GM21576 (cell line): ENCODE measurements at regions not wholly inside any gene's neighbourhood (a gene's known extent, or its start where the extent isn't known, plus 50 kb on each side); places are given as distances from the start of the nearest gene placed in this dataset.

Experiments
- ATAC-seq: cut with Tn5 transposase; IDR thresholded peaks from one replicate; pipeline ENCODE4 v1.9.1; 2021; ENCODE audit warnings: mild to moderate bottlenecking, moderate library complexity; ENCODE audit not compliant: unreplicated experiment

DNA sequence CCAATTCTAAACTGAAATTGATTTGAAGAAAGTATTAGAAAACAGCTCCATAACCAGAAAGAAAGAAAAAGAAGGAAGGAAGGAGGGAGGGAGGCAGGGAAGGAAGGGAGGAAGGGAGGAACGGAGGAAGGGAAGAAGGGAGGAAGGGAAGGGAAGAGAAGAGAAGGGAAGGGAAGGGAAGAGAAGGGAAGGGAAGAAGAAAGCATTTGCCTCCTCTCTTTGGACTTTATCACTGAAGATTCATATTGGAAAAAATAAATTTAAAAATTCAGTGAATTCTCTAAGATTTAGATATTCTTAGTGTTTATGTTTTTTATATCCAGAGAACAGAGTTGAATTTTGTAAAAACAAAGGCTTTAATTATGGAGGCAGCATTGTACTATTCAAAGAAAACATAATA lies 68.5 kb upstream of the NXT1 start:
- ATAC-seq, result no peak

DNA sequence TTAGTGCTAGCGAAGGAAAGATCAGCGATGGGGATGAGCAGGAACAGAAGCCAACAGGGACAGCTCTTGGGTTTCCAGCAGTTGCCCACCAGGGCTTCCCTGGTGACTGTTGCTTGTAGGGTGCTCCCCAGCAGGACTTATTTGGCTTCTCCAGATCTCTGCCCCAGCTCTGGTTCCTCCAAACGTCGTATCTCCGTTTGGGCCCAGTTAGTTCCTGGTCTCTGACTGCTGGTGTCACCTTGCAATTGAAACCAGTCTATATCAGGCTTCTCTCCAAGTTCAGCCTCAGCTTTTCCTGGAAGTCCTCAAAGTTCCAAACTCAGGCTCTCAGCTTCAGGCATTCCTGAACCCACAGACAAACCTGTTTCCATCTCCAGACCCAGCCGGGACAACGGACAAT lies 70.8 kb upstream of the NXT1 start:
- ATAC-seq, result no peak

DNA sequence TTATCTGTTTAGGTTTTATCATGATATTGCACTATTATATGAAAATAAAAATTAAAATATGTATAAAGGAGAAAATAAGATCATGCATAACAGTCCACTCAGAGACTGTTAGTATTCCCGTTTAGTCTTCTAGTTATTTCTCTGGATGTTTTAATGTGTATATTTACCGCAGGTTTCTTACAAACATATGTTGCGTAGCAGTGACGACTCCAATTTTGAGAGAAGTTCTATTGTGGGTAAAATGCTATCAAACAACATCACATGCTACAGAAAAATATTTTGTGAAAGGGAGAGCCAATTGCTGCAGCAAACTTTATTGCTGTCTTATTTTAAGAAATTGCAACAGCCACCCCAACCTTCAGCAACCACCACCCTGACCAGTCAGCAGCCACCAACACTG lies 72.4 kb upstream of the NXT1 start:
- no peak for ATAC-seq

DNA sequence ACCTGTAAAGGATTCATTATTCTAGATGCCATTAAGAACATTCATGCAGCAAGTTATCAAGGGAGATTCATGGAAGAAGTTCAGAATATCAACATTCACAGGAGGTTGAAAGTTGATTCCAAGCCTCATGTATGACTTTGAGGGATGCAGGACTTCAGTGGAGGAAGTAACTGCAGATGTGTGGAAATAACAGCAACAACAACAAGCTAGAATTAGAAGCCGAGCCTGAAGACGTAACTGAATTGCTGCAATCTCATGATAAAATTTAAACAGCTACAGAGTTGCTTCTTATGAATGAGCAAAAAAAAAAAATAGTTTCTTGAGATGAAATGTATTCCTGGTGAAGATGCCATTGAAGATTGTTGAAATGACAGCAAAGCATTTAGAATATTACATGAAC lies 73.3 kb upstream of the NXT1 start:
- ATAC-seq, result no peak

DNA sequence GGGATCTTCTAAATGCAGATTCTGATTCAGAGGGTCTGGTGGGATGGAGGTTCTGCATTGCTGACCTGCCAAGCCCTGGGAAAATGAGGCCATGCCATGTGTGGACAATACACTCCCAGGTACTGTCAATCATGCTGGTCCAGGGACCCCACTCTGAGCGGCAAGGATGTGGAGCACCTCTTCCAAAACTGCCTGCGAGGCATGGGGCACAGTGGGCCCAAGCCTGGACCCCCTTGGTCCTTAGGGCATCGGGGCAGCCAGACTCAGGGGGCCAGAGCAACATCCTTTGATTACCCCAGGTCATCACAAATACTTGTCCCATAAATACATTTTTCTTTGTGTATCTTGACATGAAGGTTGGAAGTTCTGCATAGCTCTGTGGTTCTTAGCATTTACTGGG lies 76.8 kb upstream of the NXT1 start:
- no peak for ATAC-seq

DNA sequence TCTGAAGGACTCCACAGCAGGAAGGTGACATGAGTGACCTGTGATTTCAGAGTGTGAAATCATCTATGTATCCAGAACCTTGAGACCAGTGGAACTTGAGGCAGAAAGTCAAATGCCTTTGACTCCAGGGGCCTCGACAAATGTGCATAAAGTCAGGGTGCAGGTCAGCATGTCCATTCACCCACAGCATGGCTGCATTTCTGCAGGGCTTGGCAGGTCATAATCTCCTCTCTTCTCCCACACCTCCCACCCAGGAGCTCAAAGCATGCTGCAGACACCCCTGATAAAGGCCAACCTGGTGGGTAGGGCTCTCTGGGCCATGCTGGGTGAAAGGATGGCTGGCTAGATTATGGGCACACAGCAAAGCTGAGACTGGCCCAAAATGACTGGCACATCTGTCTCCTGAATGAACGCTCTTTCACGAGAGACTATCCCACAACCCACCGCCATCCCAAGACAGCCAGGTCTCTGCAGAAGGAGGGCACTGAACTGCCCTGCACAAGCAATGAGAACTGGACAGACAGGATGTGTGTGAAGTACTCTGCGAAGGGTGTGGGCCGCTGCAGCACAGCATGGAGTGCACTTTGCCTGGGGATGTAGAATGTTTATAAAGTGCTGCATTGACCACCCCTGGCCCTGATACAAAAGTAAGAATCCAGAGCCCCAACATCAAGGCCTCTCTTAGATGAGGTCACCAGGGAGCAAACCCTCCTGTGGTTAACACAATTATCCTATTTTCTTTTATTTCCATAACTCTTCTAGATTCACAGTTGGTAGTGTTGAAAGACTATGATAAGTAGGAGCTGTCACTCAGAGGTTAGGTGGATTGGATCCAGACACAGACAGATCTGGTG lies 78.2 kb upstream of the NXT1 start:
- ATAC-seq, result no peak

DNA sequence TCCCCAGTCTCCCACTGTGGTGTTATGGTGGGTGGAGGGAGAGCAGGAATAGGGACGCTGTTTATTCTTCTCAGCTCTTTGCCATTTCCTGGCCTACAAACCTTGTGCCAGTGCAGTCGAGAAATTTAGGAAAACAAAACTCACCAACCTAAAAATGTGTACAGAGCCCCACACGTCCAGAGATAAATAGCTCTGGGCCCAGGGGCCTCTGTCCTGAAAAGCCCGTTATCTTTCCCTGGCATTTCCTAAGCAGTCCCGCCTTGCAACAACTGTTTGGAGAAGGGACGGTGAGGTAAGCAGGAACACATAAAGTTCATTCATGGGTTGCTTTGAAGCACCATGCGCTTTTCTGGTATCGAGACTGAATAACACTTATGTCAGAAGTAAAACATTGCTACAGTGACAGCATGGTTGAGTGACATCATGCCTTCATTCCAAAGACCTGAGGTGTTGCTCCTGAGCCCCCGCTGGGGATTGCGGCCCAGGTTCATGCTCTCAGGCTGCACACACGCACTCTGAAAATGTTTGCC lies 80.1 kb upstream of the NXT1 start:
- no peak for ATAC-seq

DNA sequence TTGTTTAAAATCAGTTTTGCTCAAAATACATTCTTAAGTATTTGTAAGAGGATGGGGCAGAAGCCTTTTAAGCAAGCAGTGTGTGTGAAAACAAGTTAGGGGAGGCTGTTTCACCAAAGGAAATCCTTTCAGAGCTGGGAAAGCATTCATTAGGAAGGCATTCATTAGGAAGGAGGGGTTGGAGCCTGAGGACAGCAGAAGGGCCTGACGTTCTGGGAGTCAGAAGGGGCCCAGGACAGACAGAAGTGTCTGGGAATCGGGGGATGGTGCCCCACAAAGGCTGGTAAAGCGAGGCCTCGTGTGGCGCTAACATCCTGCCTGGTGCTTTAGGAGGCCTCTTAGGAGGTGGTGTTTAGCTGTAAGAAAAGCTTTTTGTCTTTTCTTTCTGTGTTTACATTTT lies 80.6 kb upstream of the NXT1 start:
- ATAC-seq, result no peak

DNA sequence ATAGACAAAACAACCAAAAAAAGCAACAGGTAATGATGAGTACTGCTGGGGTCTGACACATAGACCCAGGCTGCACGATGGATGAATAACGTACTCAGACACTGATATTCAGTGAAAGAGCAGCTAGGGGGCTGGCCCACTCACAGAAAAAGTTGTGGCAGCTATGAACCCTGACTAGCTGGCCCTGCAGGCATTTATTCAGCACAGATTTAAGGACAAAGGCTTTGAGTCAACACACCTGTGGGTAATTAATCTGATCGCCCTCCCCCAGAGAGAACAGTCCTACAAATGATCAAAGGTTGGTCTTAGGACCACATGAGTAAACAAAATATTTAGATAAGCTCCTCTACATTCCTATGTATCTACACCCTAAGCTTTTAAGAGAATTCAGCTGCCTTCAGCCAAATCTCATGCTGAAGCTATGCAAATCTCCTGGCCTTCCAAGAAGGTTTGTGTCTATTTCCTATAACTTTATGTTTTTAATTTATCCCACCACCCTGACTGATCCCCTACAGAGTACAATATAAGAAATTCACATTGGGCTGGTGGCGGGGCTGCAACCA lies 81.7 kb upstream of the NXT1 start:
- no peak for ATAC-seq

DNA sequence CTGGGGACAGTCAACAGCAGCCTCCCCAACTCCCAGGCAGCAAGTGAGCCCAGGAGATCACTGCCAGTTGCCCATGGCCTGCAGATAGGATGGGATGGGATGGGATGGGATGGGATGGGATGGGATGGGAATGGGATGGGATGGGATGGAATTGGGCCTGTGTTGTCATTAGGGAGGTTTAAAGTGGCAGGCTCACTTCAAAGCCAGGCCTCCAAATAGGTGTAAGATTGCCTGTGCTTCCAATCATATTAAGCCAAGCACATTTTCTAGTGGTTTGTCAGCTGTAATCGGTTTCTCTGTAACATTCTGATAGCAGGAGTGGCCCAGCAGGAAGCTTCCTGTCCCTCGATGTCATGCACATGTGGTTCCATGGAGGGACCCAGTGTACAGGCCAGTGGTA lies 82.7 kb upstream of the NXT1 start:
- no peak for ATAC-seq

DNA sequence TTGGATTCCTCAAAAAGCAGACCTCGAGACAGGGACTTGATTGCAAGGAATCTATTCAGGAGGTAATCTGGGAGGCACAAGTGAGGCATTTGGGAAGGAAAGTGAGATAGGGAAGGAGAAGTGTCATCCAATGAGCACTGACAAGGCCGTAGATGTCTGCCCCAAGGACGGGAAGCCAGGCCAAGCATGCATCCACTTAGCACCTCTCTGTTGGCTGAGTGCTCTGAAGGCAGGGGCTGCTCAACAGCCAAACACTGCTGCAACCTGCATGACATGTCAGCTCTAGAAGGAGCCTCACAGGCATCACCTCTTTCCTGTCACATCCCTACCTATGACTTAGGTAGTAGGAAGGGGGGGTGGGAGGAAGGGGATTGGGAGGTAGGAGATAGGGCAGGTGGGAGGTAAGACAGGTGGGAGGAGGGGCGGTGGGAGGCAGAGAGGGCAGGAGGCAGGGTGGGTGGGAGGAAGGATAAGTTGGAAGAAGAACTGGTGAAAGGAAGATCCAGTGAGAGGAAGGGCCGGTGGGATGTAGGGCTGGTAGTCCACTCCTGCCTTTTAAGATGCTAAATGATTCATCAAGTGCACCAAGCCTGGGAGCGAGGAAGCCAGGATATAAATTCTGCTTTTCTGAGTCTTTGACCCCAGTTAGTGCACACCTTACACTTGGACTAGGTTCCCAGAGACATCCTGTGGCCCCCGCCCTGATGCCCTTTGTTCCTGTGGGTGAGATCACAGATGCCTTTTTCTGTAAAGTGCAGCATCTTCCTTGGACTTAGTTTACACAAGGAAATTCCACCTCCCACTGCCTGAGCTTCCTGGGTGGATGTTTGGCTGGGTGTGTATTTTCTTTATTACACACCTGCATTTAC lies 83.8 kb upstream of the NXT1 start:
- ATAC-seq, result no peak

DNA sequence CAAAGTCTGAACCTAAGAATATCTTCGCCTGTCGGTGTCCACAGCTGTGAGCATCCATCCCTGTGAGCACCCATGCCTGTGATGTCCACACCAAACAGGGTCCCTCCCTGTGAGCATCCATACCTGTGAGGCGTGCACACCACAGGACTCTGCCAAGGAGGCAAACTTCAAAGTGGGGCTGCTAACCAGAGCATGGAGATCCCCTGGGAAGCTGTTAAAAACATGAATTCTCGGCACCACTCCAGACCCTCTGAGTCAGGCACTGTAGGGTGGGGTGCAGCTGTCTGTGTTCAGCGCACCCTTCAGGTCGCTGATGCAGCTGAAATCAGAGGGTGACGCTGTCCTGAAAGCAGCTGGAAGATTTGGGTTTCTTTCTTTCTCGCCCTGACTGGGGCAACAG lies 85.4 kb upstream of the NXT1 start:
- no peak for ATAC-seq

DNA sequence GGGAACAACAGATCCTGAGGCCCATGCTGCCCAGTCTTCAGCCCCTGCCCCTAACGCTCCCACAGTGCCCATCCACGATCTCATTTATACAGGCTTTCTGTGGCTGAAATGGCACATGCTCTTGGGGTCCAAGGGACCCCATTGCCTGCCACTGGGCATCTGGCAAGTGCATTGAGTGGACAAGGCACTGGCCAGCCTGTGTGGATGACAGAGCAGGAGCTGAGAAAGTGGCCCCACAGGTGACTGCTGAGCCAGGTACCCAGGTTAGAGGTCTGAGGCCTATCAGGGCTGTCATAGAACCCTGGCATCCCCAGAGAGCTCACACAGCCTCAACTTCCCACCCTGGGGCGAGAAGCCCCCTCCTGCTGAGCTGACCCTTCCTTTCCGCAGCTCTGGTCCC lies 86.0 kb upstream of the NXT1 start:
- ATAC-seq, result no peak

DNA sequence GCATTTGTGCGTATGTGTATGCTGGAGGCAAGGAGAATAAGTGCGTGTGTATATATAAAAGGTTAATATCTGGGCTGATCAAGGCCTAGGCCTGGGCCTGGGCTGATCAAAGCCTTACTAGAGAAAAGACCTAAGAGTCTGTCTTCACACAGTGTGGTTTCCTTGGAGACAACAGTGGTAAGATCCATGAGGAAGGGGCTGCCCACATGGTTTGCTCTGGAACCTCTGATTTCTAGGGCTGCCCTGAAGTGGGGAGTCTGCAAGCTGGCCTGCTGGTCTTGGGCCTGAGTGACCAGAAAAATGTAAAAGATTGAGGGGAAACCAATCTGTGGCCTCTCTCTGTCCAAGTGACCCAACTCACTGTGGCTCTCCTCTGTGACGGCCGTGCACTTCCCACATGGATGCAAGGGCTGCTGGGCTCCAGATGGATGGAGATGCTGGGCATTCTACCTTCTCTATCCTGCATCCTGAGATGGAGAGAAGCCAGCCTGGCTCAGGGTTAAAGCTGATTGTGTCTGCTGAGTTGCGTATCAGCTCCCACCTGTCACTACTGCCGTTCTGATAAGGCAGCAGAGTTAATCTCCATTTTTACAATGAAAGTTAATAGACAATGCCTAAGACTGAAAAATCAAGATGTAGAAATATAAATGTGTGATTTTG lies 90.3 kb upstream of the NXT1 start:
- ATAC-seq, result no peak

DNA sequence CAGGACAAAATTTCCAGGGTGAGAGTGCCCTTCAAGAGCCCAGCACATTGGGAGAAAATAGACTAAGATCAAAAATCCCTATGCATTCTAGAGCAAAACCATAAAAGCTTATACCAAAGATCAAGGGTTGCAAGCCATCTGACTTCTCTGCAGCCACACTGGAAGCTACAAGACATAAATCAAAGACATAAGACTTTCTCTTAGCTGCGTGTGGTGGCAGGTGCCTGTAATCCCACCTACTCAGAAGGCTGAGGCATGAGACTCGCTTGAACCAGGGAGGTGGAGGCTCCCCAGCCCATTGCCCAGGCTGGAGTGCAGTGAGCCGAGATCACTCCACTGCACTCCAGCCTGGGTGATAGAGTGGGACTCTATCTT lies 91.9 kb upstream of the NXT1 start:
- ATAC-seq, result no peak

DNA sequence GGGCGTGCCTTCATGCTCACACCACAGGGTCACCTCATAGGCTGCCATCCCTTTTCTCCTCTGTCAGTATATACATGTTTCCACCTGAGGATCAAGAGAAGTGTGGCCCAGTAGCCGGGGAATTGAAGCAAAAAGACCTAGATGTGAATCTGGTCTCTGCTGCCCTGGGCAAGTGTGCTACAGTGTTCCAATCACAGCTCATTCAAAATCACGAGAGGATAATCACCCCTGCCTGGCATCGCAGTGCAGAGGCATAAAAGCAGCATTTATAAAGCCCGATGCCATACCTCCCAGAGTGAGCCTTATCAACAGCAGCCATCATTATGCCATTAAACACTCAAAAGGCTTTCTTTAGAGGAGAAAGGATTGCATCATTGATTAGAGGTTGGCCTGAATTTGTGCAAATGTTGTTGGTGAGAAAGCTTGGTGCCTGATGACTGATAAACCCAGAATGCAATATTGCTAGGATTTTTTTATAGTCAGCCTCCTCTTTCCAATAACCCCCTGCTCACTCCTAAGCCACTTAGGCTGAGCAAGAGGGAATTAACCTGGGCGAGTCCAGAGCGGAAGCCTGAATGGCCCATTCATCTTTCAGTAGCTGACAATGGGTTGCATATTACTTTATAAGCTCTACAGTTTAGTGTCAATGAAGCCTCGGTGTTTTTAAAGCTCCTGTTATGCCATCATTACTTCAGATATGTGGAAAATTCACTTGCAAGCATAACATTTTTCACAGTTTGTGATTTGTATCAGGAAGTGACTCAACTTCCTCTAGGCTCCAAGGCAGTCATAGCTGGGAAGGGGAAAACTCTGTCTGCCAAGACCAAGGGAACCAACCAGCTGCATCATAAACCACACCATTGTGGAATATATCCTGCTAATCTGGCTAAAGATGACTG lies 92.5 kb upstream of the NXT1 start:
- ATAC-seq, result no peak

DNA sequence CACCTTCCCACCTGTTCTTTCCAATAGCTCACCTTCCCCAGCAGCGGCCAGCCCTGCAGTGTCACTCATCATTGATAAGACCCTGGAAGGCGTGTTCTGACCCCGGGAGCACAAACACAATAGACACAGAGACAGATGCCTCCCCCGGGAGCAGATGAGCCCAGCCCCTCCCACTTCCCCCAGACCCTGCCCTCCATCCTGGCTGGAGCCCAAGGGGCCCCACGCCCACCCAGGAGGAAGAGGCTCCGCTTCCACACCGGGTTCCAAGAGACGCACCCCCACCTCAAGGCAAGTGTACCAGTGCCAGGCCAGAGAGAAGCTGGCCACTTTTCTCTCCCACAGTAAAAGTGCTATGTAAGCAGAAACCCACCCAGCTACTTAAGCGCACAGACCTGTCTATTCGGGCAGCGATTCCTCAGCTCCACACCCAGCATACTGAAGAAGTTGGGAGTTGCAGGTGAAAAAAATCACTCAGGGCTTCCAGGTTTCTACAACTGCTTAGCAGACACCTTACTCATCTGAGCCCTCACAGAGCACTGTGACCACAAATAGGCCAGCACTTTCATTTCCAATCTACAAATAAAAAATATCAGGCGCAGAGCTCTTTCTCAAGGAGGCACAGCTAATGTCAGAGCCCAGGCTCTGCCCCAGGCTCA lies 93.4 kb upstream of the NXT1 start:
- ATAC-seq, result no peak

DNA sequence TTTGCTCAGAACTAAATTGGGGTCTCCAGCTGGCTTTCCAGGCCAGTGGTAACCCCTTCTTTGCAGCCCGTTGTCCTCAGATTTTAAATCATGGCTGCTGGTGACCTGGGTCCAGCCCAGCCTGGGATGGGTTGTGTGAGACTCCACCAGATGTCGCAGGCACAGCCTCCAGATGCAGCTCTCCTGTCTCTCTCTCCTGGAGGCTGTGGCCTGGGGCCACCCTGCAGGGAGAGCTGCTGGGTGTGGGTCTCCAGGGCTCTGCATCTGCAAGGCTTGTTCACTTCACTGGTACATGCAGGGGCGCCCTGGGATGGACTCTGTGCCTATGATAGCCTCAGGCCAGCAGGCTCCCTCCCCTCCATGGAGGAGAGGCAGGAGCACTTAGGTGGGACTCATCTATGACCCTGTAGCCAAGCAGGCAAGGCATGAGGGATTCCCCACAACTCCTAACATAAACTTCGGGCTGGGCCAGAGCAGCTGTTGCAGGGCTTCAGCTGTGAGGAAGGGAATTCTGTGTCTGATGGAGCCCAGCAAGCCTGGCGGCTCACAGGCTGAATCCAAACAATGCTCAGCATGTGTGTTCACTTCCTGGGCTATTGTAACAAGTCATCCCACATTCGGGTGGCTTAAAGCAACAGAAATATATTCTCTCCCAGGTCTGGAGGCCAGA lies 94.7 kb upstream of the NXT1 start:
- no peak for ATAC-seq

DNA sequence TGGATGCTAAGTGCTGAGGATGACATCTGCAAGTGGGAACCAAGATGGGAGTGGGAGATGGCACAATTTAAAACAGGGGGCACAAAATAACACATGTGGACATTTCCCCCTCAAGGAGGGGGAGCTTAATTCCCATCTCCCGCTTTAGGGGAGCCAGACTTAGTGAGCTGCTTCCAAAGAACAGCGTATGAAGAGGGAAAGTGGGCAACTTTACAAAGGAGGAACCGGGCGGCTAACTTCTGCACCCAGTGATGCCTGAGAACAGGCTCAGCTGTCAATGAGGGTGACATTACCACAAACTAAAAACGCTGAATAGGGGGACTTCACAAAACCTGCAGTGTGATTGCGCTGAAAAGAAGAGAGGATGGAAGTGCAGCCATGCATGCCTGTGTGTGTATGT lies 95.5 kb upstream of the NXT1 start:
- ATAC-seq, result no peak
